GM06990 (cell line): ENCODE measurements at regions not wholly inside any gene's neighbourhood (a gene's known extent, or its start where the extent isn't known, plus 50 kb on each side); places are given as distances from the start of the nearest gene placed in this dataset.
"Not testable (repeated sequence)": the region's sequence is repeated elsewhere in the genome, so short reads cannot be mapped to it uniquely, and the experiment has no call there.

ENCODE experiments used
- DNase-seq: peaks from one replicate; pipeline ENCODE4 v3.0.0-alpha.2; 2011; ENCODE audit not compliant: insufficient read length; ENCODE audit errors: extremely low read depth
- H3K27me3 ChIP-seq: replicated peaks from 2 replicates; pipeline ENCODE4 v1.6.0; 2011; ENCODE audit warnings: low read length; ENCODE audit not compliant: control insufficient read depth, insufficient read depth
- H3K36me3 ChIP-seq: 2 replicates; pipeline ENCODE4 v1.5.1; 2011; ENCODE audit warnings: low read length; ENCODE audit not compliant: control insufficient read depth, insufficient read depth
- H3K4me3 ChIP-seq: replicated peaks from 2 replicates; pipeline ENCODE4 v1.5.1; 2011; ENCODE audit warnings: low read depth, mild to moderate bottlenecking, control low read depth, low read length
- CTCF ChIP-seq: IDR thresholded peaks from 2 replicates; pipeline ENCODE4 v1.5.1; 2011; ENCODE audit warnings: low read length, control low read depth, mild to moderate bottlenecking, inconsistent platforms; ENCODE audit not compliant: insufficient read depth, poor library complexity, severe bottlenecking

- no peak for DNase-seq
- no peak for TF ChIP-seq CTCF
- Histone ChIP-seq H3K36me3 (no peaks in the 10 kb centered on the region), H3K4me3 (no peak overlapping the region), H3K27me3 (no peaks in the 10 kb centered on the region)
These were observed 151.2 kb upstream of the DST start for GRCh38 chr6:56793938-56794337.

- no peak for DNase-seq
- H3K27me3 ChIP-seq: no peaks in the 10 kb centered on the region
These were observed 147.7 kb upstream of the DST start for GRCh38 chr6:56790414-56790813.

GRCh38 chr6:56789879-56790278 lies 147.2 kb upstream of the DST start:
- no peak overlapping the region for H3K4me3 ChIP-seq
- TF ChIP-seq CTCF: no peak
- no peaks in the 10 kb centered on the region for H3K36me3 ChIP-seq
- no peaks in the 10 kb centered on the region for H3K27me3 ChIP-seq
- DNase-seq: no peak

More at GRCh38 chr6:56790414-56790813, 147.7 kb upstream of the DST start:
- H3K4me3 ChIP-seq: peak overlapping the region; percentile 3; the same call in 1 of the 2 replicates
- H3K36me3 ChIP-seq: no peaks in the 10 kb centered on the region
- TF ChIP-seq CTCF: no peak

- Histone ChIP-seq H3K27me3 (no peaks in the 10 kb centered on the region), H3K4me3 (no peak overlapping the region), H3K36me3 (no peaks in the 10 kb centered on the region)
- no peak for TF ChIP-seq CTCF
- DNase-seq: no peak
These were observed 146.7 kb upstream of the DST start for GRCh38 chr6:56789342-56789741.

- Histone ChIP-seq H3K4me3 (no peak overlapping the region), H3K27me3 (no peaks in the 10 kb centered on the region), H3K36me3 (no peaks in the 10 kb centered on the region)
- no peak for DNase-seq
- no peak for TF ChIP-seq CTCF
These were observed 144.5 kb upstream of the DST start for GRCh38 chr6:56787209-56787608.

GRCh38 chr6:56786256-56786655 lies 143.6 kb upstream of the DST start:
- TF ChIP-seq CTCF: no peak
- Histone ChIP-seq H3K36me3 (no peaks in the 10 kb centered on the region), H3K27me3 (no peaks in the 10 kb centered on the region)

GRCh38 chr6:56785536-56785935 lies 142.8 kb upstream of the DST start:
- not testable (repeated sequence) for DNase-seq, H3K4me3 ChIP-seq, H3K36me3 ChIP-seq, H3K27me3 ChIP-seq

More at GRCh38 chr6:56786256-56786655, 143.6 kb upstream of the DST start:
- no peak overlapping the region for H3K4me3 ChIP-seq
- DNase-seq: no peak

GRCh38 chr6:56780109-56780508 lies 137.4 kb upstream of the DST start:
- H3K27me3 ChIP-seq, H3K4me3 ChIP-seq, DNase-seq, H3K36me3 ChIP-seq: not testable (repeated sequence)

- H3K4me3 ChIP-seq, DNase-seq, H3K36me3 ChIP-seq, H3K27me3 ChIP-seq: not testable (repeated sequence)
These were observed 135.8 kb upstream of the DST start for GRCh38 chr6:56778503-56778902.
